Inferior parietal cortex (tissue), 1 donor: ENCODE measurements at regions not wholly inside any gene's neighbourhood (a gene's known extent, or its start where the extent isn't known, plus 50 kb on each side); places are given as distances from the start of the nearest gene placed in this dataset.

ENCODE experiments used
- DNase-seq: peaks from one replicate; pipeline ENCODE4 v3.0.0-alpha.2; 2016; ENCODE audit errors: extremely low spot score

DNA sequence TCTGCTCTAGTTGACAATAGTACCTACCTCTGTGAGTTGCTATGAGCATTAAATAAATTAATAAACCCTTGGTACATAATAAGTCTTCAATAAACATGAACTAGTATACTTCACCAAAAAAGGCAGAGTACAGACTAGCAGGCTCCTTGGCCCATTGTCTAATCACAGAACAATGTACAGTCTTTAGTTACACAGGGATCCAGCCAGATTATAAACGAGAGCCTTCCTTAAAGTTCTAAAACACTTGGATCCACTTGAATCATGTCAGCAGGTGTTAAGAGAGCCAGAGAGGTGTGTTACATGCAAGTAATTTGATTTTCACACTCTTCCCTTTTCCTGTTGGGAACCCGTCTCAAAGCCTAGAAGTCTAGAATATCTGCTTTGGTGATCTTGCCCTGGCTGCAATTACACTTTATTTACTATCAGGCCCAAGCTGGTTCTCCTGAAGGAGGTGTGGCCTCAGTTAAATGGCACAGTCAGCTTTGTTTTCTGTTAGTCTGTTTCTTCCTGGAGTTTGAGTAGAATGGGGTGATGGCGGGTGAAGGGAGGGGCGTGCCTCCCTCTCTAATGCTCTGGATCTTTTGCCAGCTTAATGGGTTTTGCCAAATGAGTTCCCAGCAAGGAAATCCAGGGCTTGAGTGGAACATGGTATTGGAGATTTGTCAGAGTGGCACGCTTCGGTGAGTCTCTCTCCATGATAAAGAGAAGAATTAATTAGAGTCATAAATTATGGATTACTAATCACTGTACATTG lies 570.9 kb upstream of the CAMK1G start:
- no peak for DNase-seq

DNA sequence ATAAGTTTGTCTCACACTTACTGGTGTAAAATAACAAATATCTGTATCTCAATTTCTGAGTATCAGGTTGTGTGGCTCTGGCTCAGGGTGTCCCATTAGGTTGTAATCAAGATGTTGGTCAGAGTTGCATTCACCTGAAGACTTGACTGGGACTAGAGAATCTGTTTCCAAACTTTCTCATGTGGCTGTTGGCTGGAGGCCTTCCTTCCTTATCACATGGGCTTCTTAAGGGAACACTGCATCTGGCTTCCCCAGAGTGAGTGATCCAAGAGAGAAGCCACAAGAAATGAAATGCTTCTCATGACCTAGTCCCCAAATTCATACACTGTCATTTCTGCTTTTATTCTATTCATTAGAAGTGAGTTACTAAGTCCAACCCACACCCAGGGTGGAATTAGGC lies 568.4 kb upstream of the CAMK1G start:
- DNase-seq, result no peak

DNA sequence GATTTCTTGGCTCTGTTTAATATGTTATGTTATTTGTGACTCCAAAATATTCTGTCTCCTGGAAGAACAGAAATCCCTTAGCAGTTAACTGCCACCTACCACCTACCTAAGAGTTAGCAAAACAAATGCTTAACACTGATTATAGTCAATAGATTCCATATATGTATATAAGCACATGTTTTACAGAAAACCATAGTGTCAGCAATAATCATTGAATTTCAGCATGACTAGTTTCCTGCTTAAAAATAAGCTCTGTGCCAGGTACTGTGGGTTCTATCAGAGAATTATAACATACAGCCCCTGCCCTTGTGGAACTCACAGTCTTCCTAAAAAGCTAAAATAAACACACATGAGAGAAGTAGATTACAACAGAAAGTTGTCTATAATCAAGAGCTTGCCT lies 561.9 kb upstream of the CAMK1G start:
- DNase-seq, result no peak

DNA sequence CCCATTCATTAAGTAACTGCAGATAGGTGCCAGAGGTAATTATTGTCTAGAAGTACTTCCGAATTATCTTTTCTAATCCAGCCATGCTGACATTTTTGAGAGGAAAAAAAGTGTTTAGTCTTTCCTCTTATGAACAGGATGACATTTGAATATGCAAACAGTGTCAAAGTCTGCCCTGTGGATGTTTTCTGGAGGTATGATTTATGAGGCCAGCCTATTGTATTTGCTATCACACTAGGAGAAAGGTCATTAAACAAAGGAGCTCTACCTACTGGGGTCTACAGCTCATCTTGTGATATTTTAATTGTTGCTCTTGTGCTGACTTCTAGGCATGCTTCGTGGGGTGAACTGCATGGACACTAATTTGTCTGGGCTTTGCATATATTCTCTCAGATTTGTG lies 559.7 kb upstream of the CAMK1G start:
- no peak for DNase-seq

DNA sequence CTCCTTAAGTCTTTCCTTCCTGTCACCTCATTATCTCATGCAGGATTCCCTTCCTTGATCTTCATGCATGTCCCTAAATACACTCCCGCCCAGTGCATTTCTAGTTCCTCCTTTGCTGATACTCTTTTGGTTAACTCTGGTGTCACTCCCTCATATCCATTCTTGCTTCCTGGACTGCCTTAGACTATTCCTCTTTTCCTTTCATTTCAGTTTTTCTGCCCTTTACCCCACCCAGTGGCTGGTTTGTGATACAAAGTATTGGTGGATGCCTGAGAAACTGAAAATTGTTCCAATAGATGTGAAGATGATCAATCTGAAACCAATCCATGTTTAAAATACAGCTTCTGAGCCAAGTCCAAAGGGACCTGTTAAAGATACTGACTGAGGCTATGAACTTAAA lies 553.8 kb upstream of the CAMK1G start:
- DNase-seq, result no peak

DNA sequence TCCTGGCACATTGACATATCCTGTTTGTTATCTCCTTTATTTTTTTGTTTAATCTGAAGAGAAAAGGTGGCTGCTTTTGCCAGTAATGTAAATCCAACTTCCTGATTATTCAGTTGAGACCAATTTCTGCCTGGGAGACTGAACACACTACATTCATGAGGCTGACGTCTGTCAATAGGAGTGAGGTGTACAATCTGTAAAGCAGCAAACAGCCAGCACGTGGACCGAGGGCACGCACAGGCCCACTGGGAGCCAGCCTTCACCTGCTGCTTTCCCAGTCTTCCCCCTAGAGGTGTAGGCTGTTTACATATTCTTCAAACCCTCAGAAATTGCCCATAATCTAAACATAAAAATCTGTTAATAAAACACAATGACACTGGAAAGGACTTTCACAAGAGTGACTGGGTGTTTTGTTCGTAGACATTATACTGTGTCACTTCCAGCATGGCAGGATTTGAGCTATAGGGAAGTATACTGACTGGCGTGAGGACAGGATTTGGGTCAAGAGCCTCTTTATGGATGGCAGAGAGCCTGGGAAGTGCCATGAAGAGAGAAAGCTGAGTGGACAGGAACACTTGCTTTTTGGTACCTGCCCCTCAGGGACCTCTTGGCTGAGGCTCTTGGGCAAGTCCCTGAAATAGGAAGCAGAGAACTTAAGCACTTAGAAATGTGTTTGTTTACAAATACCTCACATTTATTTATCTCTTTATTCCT lies 552.9 kb upstream of the CAMK1G start:
- DNase-seq, result no peak

DNA sequence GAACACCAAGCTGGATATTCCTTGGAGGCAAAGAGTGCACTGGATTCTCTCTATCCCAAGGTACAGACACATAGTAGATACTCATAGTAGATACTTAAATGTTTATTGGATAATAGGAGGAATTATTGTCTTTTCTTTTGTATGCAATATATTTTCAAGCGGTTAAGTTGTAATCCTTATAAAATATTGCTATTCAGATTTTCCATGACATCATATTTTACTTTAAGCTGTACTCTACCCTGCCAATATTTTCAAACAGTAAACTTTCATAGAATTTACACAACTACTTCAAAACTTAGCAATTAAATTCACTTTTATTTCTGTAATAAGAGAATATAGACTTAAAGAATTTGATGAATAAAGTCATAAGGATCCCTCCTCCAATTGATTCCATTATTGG lies 546.5 kb upstream of the CAMK1G start:
- no peak for DNase-seq

DNA sequence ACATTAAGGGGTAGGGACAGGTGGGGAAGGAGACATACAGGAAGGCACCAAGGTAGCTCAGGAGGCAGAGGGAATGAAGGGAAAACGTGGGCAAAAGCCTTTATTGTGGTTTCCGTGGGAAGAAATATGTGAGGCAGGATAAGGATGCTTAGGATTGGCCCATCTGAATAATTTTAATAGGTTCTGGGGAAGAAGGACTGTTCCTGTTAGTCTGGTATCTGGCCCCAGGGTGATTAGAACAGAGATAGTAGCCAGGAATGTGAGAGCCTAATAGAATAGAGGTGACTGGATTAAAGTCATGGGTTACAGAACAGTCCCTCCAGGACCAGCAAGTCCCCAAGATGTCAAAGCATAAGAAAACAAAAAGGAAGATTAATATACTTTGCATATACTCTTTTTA lies 545.2 kb upstream of the CAMK1G start:
- DNase-seq, result no peak

DNA sequence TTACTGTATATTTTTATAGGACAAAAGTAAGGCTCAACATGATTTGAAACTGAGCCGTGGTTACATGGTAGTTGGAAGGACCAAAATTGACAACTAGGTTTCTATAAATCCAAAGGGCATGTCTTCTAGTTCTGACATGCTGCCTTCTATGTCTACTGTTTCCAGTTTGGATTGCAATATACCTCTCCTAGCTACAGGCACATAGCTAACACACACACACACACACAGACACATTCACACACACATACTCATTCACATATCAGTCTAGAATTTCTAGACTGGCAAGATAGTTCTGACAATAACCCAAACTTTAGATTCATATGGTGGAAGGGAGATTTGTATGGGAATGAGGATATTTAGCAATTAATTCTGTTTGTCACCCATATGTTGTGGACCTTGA lies 544.8 kb upstream of the CAMK1G start:
- no peak for DNase-seq

DNA sequence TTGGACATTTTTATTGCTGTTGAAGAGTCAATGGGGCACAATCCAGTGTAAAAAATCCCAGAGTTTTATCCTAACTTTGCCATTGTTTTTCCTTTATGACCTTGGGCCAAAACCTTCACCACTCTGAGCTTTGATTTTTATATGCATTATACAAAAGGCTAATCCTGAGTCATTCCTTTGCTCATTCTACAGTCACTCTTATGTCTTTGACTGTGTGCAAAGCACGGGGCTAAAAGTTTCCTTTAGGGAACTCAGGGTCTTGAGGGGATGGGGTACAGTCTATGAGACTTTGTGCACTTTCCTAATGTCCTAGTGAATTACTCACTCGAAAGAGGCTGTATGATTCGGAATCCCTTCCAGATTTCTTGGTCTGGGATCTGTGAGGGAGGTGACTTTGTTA lies 543.2 kb upstream of the CAMK1G start:
- no peak for DNase-seq

DNA sequence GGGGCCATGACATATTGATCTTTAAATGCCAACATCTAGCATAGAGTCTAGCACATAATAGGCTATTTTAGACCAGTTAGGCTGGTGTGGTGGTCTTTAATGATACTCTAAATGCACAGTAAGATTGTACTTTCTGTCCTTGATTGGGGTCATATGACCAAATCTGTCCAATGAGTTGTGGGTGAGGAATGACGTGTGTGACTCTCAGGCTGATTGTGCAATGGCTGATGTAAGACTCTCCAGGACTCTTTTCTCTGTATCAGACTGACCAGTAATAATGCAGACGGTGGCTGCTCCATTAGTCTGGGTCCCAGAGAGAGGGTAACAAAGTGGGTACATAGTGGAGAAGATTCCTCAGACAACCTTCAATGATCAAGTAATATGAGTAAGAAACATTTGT lies 541.6 kb upstream of the CAMK1G start:
- no peak for DNase-seq

DNA sequence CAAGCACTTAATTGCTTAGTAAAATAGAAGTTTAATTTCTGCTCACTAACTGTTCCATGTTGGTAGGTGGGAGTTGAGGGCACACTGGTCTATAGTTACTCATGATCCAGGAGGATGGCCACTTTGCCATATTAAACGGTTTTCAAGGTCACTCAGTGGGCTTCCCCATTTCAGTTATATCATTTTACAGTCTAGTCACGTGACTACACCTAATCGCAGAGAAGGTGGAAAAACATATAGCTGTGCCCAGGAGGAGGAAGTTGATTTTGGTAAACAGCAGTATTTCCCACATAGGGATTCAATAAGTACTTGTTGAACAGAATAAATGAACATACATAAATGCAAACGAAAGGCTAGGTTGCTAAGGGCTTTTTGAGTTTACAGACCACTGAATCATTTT lies 541.1 kb upstream of the CAMK1G start:
- DNase-seq, result no peak

DNA sequence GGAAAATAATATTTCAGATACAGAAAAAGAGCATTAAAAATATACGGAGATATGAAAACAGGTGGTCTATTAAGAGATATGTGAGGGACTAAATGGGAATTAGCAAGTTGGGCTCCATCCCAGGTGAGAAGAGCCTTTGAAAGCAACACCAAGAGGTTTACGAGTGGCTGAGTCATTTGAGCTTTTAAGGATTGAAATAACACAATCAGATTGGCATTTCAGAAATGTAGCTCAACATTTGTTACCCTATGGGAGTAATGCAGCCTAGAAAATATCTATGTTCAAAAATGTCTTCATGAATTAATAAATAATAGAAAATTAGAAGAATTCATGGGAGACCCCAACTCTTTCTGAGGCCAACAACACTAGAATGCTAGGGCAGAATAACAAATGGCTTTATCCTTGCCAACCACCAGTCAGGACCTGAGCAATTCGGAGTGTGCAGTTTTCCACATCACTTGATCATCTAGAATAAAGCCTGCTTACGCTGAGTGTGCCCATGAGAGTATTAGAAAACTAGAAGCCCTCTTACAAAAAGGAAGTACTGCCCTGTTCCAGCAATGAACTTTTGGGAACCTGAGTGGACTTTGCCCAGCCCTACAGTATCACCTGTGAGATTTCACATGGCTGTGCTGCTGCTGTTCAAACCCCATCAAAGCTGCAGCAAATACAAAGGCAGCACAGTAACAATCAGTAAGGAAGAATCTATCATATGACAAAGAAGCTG lies 538.0 kb upstream of the CAMK1G start:
- no peak for DNase-seq

DNA sequence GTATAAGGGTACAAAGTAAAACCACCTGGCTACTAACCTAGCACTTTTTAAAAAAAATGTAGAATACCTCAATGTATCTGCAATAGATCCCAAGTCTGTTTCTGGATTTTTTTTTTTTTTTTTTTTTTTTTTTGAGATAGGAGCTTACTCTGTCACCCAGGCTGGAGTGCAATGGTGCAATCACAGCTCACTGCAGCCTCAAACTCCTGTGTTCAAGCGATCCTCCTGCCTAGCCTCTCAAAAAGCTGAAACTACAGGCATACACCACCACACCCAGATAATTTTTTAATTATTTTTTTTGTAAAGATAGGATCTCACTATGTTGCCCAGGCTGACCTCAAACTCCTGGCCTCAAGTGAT lies 537.5 kb upstream of the CAMK1G start:
- DNase-seq, result no peak

DNA sequence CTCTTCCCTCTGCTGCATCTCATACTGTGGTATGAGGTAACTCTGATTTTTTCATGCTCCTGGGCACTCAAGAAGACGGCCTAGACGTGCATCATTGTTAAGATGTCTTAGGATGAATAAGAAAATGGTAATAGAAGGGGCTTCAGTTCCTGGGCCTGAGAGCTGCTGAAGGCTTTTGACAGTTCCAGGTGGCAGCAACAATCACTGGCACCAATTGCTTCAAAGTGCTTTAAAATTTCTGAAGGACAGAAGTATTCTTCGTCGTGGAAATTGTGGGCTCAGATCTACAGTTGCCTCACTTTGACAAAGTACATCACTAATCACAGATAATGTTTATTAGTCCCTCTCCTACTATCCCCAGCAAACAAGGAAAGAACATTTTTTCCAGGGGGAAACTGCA lies 536.6 kb upstream of the CAMK1G start:
- no peak for DNase-seq

DNA sequence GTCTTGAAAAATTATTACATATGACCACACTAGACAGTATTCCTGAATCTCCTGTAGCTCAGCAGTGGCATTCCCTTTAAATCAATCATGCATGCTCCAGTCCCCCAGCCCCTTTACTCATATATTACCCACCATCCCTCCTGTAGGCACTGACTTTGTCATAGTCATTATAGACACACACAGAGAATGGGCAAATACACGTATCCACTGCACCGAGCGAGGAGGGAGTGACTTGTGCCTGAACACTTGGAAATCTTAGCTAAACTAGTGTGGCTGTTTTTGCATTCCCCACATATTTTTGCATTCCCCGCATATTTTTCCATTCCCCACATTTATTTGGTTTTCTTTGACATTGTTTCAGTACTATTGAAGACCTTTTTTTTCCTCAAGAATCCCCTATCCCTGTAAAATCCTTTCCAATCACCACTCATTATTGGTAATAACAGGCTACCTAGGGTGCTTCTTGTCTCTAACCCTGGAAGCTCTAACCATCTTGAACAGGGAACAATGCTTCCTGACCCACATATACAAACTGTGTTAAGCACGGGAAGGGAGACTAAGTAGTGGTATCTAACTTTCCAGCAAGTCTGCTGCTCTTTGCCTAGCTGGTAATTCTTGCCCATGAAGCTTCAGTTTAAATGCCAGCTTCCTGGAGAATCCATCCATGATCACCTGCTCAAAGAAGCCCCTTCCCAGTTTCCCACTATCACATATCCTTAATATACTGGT lies 534.4 kb upstream of the CAMK1G start:
- no peak for DNase-seq

DNA sequence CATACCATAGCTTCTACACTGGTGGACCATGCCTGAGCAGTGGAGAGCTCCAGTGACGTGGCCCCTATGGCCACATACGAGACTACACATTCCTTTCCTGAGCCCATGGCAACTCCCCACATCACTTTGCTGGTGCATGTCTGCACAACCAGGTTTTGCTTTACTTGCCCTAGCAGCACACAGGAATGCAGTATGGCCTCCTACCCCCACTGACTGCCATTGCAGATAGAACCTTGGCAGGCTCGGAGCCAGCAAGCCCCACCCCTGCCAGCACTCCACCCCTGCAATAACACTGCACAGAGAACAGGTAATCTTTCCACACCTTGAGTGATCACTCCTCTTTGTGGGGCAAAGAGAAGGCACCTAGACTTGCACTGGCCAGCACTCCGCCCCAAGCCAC lies 531.9 kb upstream of the CAMK1G start:
- no peak for DNase-seq

DNA sequence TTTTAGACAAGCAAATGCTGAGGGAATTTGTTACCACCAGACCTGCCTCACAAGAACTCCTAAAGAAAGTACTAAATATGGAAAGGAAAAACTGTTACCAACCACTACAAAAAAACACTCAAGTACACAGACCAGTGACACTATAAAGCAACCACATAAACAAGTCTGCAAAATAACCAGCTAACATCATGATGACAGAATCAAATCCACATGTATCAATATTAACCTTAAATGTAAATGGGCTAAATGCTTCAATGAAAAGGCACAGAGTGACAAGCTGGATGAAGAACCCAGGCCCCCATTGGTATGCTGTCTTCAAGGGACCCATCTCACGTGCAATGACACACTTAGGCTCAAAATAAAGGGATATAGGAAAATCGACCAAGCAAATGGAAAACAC lies 529.9 kb upstream of the CAMK1G start:
- no peak for DNase-seq

DNA sequence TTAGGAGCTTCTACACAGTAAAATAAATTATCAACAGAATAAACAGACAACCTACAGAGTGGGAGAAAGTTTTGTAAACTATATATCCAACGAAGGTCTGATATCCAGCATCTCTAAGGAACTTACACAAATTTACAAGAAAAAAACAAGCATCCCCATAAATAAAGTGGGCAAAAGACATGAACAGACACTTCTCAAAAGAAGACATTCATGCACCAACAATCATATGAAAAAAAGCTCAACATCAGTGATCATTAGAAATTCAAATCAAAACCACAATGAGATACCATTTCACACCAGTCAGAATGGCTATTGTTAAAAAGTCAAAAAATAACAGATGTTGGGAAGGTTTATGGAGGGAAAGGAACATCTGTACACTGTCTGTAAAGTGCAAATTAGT lies 526.4 kb upstream of the CAMK1G start:
- no peak for DNase-seq

DNA sequence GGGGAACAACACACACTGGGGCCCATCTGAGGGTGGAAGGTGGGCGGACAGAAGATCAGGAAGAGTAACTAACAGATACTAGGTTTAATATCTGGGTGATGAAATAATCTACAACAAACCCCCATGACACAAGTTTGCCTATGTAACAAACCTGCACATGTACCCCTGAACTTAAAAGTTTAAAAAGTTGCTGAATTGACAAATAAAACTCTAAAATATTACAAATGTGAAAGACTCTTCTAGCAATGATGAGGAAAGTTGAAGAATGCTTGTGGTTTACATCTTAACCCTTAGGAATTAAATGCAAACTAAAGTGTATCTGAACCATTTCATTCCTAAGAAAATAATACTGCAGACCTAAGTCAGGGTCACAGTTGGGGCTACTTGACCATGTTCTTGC lies 525.6 kb upstream of the CAMK1G start:
- no peak for DNase-seq

DNA sequence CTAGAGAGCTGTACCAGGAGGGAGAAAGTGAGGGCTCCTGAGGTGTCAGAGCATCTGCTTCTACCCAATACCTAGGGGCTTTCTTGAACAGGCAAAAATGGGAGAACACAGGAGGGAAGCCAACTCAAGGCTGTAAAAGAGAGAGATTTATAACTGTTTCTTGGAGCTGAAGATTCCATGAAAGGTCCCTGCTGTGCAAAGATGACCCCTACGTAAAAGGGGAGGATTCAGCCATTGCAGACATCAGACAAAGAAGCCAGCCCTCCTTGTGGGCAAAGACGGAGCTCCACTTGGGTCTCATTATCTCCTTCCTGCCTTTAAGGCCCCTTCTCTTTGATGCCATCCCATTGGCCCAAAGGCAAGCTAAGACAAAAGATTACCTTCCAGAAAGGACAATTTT lies 524.1 kb upstream of the CAMK1G start:
- DNase-seq, result no peak

DNA sequence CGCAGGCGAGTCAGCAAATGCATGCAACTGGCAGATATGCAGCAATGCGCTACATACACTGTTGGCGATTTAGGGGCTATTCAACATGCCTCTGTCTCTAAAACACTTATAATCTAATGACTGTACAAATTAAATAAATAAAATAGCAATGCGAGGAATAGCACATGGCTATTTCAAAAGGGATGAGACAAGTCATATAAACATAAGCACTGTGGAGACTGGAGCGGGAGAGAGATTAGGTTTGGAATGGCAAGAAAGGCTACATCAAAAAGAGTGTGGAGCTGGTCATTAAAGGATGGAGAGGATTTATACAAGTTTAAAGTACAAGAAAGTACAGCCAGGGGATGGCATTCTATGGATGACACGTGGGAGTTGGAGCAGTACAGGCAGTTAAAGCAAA lies 523.5 kb upstream of the CAMK1G start:
- no peak for DNase-seq
